A549 (cell line): ENCODE measurements at regions not wholly inside any gene's neighbourhood (a gene's known extent, or its start where the extent isn't known, plus 50 kb on each side); places are given as distances from the start of the nearest gene placed in this dataset.

Experiments
- ATAC-seq, 2 experiments: fragments of 200-7000 bp in 1 of 2; fragments of >200 bp in 1 of 2; cut with Nextera tagmentation in 1 of 2; cut with Tn5 transposase in 1 of 2; 3 replicates each; pipeline versions ENCODE4 v1.8.0 to v1.9.1; 2018 to 2020; ENCODE audit warnings: mild to moderate bottlenecking in 1 of 2, moderate library complexity in 1 of 2
- CTCF ChIA-PET: fragments of 300-600 bp; sonication (Branson Sonifier 250); formaldehyde crosslinking; extraction: SDS; loops from one replicate; lab custom pipeline; 2021; ENCODE audit warnings: antibody characterized with exemption, inconsistent platforms; lab: Yijun Ruan, JAX
- POLR2A ChIA-PET: fragments of 350-600 bp; formaldehyde crosslinking; extraction: SDS; loops from one replicate; lab custom pipeline; 2021; ENCODE audit warnings: antibody characterized with exemption, inconsistent platforms; lab: Yijun Ruan, JAX
- DNase-seq, 2 experiments: peaks; one replicate each; pipeline versions ENCODE4 v3.0.0 to v3.0.0-alpha.2; 2011 to 2016; ENCODE audit warnings: low read depth in 1 of 2, low spot score in 1 of 2
- FAIRE-seq: peaks from 2 replicates; lab custom pipeline; 2011; peaks lifted over from hg19 to GRCh38; lab: Jason Lieb, UNC
- H3K27ac ChIP-seq, 2 experiments: fragments of >200 bp; sonication (Bioruptor Twin); formaldehyde crosslinking; 3 replicates each; pipeline ENCODE4 v1.5.1; 2016 to 2017
- H3K4me1 ChIP-seq: fragments of >200 bp; sonication (Bioruptor Twin); formaldehyde crosslinking; 3 replicates; pipeline ENCODE4 v1.6.1; 2016
- H3K4me2 ChIP-seq: fragments of >200 bp; sonication (Bioruptor Twin); formaldehyde crosslinking; 3 replicates; pipeline ENCODE4 v1.6.1; 2016
- H3K4me3 ChIP-seq: fragments of >200 bp; sonication (Bioruptor Twin); formaldehyde crosslinking; 3 replicates; pipeline ENCODE4 v1.5.1; 2016
- H3K9me3 ChIP-seq: fragments of >200 bp; sonication (Bioruptor Twin); formaldehyde crosslinking; 3 replicates; pipeline ENCODE4 v1.6.1; 2016
- ATOH8 ChIP-seq: fragments of 250-450 bp; sonication (Bioruptor Pico); IDR thresholded peaks from 2 replicates; pipeline ENCODE4 v1.5.0; 2020; ENCODE audit warnings: low read depth, mild to moderate bottlenecking, moderate library complexity
- BCL3 ChIP-seq: fragments of >200 bp; sonication (Bioruptor Twin); formaldehyde crosslinking; IDR thresholded peaks from 3 replicates; pipeline ENCODE4 v1.6.1; 2016
- CBX8 ChIP-seq: fragments of 200-600 bp; sonication (generic); IDR thresholded peaks from 2 replicates; pipeline ENCODE4 v1.6.1; 2016
- CTCF ChIP-seq: fragments of >200 bp; sonication (Bioruptor Twin); formaldehyde crosslinking; IDR thresholded peaks from 3 replicates; pipeline ENCODE4 v1.5.1; 2016
- E2F6 ChIP-seq: IDR thresholded peaks from 2 replicates; pipeline ENCODE4 v1.6.1; 2012; ENCODE audit warnings: low read depth, borderline replicate concordance
- EHF ChIP-seq: fragments of 250-450 bp; sonication (Bioruptor Pico); IDR thresholded peaks from 2 replicates; pipeline ENCODE4 v1.5.0; 2020; ENCODE audit warnings: mild to moderate bottlenecking
- EP300 ChIP-seq, 2 experiments: fragments of >200 bp; sonication (Bioruptor Twin); formaldehyde crosslinking; IDR thresholded peaks; 2 replicates in 1 of 2; 3 replicates in 1 of 2; pipeline ENCODE4 v1.6.1; 2016 to 2017
- ESRRA ChIP-seq: fragments of 150-350 bp; IDR thresholded peaks from 2 replicates; pipeline ENCODE4 v1.6.1; 2014; ENCODE audit warnings: mild to moderate bottlenecking, low read length, borderline replicate concordance
- FOSB ChIP-seq: fragments of 250-450 bp; sonication (Bioruptor Pico); IDR thresholded peaks from 2 replicates; pipeline ENCODE4 v1.5.0; 2020; ENCODE audit warnings: mild to moderate bottlenecking, moderate library complexity
- FOSL2 ChIP-seq, 2 experiments: fragments of 450-650 bp in 1 of 2; fragments of >200 bp in 1 of 2; sonication (Bioruptor Twin) in 1 of 2; formaldehyde crosslinking; IDR thresholded peaks; 2 replicates each; pipeline versions ENCODE4 v1.5.0 to v1.6.1; 2016 to 2020; ENCODE audit warnings: mild to moderate bottlenecking in 1 of 2, moderate library complexity in 1 of 2
- HES2 ChIP-seq: fragments of >200 bp; sonication (Bioruptor Twin); formaldehyde crosslinking; IDR thresholded peaks from 2 replicates; pipeline ENCODE4 v1.6.1; 2016
- HEYL ChIP-seq: fragments of 250-450 bp; sonication (Bioruptor Pico); IDR thresholded peaks from 2 replicates; pipeline ENCODE4 v1.8.0; 2021; ENCODE audit warnings: mild to moderate bottlenecking, moderate library complexity
- HOXA7 ChIP-seq: fragments of 250-450 bp; sonication (Bioruptor Pico); IDR thresholded peaks from 2 replicates; pipeline ENCODE4 v1.5.0; 2020; ENCODE audit warnings: mild to moderate bottlenecking, moderate library complexity
- HOXB13 ChIP-seq: fragments of 250-450 bp; sonication (Bioruptor Pico); IDR thresholded peaks from 2 replicates; pipeline ENCODE4 v1.5.0; 2020; ENCODE audit warnings: low read depth, mild to moderate bottlenecking, moderate library complexity
- HOXB5 ChIP-seq: fragments of 250-450 bp; sonication (Bioruptor Pico); IDR thresholded peaks from 2 replicates; pipeline ENCODE4 v1.5.0; 2020; ENCODE audit warnings: mild to moderate bottlenecking, moderate library complexity
- KDM5A ChIP-seq: fragments of 200-600 bp; sonication (generic); IDR thresholded peaks from 2 replicates; pipeline ENCODE4 v1.6.1; 2016; ENCODE audit warnings: antibody characterized with exemption, mild to moderate bottlenecking
- MAZ ChIP-seq: fragments of 150-350 bp; IDR thresholded peaks from 2 replicates; pipeline ENCODE4 v1.6.1; 2014; ENCODE audit warnings: antibody characterized with exemption, low read depth, low read length, borderline replicate concordance
- NPAS2 ChIP-seq: fragments of 250-450 bp; sonication (Bioruptor Pico); IDR thresholded peaks from 2 replicates; pipeline ENCODE4 v1.8.0; 2022; ENCODE audit warnings: mild to moderate bottlenecking, moderate library complexity, borderline replicate concordance
- NR3C1 ChIP-seq: fragments of >200 bp; sonication (Bioruptor Twin); formaldehyde crosslinking; IDR thresholded peaks from 3 replicates; pipeline ENCODE4 v1.6.1; 2017
- PHF8 ChIP-seq: fragments of 200-600 bp; sonication (generic); IDR thresholded peaks from 2 replicates; pipeline ENCODE4 v1.6.1; 2016; ENCODE audit warnings: low read depth, mild to moderate bottlenecking, antibody characterized with exemption, moderate library complexity, borderline replicate concordance
- POLR2A ChIP-seq: IDR thresholded peaks from 2 replicates; pipeline ENCODE4 v1.6.1; 2012; ENCODE audit warnings: mild to moderate bottlenecking, low read length
- RAD21 ChIP-seq, 2 experiments: fragments of >200 bp in 1 of 2; sonication (Bioruptor Twin) in 1 of 2; formaldehyde crosslinking in 1 of 2; IDR thresholded peaks in 1 of 2; conservative IDR thresholded peaks in 1 of 2; 2 replicates in 1 of 2; 3 replicates in 1 of 2; pipeline ENCODE4 v1.6.1; 2012 to 2018; ENCODE audit warnings: inconsistent platforms in 1 of 2
- SMC3 ChIP-seq: fragments of >200 bp; sonication (Bioruptor Twin); formaldehyde crosslinking; IDR thresholded peaks from 3 replicates; pipeline ENCODE4 v1.6.1; 2018; ENCODE audit warnings: inconsistent platforms
- TFCP2L1 ChIP-seq: fragments of 250-450 bp; sonication (Bioruptor Pico); IDR thresholded peaks from 2 replicates; pipeline ENCODE4 v1.5.0; 2021; ENCODE audit warnings: mild to moderate bottlenecking
- ZNF302 ChIP-seq: fragments of 250-450 bp; sonication (Bioruptor Pico); IDR thresholded peaks from 2 replicates; pipeline ENCODE4 v1.9.0; 2021; ENCODE audit warnings: inconsistent platforms, mild to moderate bottlenecking, moderate library complexity
- ZSCAN20 ChIP-seq: fragments of 250-450 bp; sonication (Bioruptor Pico); IDR thresholded peaks from 2 replicates; pipeline ENCODE4 v1.8.0; 2022; ENCODE audit warnings: mild to moderate bottlenecking, moderate library complexity
- WGBS: methylation state at CpG from one replicate; pipeline ENCODE4 v1.1.6; 2017; ENCODE audit errors: missing lambda C conversion rate; 5-methylcytosine and 5-hydroxymethylcytosine counted together

DNA sequence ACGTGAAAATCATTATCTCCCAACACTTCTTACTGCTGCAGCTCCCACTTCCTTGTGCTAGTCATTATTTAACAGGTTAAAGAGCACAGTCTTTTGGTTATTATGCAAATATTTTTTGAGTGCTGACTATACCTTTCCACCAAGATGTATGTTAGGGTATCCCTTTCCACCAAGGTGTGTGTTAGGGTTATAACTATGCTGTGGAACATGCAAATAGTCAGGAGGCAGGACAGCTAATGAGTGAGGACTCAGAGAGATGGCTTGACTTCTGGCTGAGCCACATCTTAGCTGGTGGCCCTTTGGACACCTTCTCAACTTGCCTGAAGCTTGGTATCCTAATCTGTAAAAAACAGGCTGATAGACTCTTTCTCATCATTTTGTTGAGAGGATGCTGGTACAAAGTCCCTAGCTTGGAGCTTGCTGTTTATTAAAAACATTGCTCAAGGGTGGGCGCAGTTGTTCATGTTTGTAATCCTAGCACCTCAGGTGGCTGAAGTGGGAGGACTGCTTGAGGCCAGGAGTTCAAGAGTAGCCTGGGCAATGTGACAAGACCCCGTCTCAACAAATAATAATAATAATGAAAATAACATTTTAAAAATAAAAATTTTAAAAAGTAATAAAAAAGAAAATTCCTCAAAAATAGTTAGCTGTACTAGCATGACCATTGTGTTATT, 160.5 kb upstream of the ADAMTS9 start:
- TF ChIP-seq TFCP2L1 (no peak), ZNF302 (no peak), ZSCAN20 (CRISPR knock-in tag) (no peak), MAZ (no peak), ESRRA (no peak), PHF8 (no peak), CBX8 (no peak), EP300 (IDR thresholded peaks at IDR 0.05) (no peak), BCL3 (no peak), E2F6 (no peak), FOSB (CRISPR knock-in tag) (no peak), SMC3 (no peak), KDM5A (no peak), RAD21 (conservative IDR thresholded peaks at IDR 0.05 in 1 of 2, IDR thresholded peaks at IDR 0.05 in 1 of 2) (no peak), FOSL2 (IDR thresholded peaks at IDR 0.05) (no peak), FOSL2 (CRISPR knock-in tag; IDR thresholded peaks at IDR 0.05) (no peak), HEYL (no peak), NPAS2 (CRISPR knock-in tag) (no peak)
- Histone ChIP-seq H3K4me3 (no peak overlapping the region), H3K27ac (no peak overlapping the region), H3K4me1 (no peaks in the 10 kb centered on the region), H3K9me3 (no peaks in the 10 kb centered on the region), H3K4me2 (no peak overlapping the region)
- 40% methylated on average over 3 of the region's 3 CpGs for WGBS
- DNase-seq (no peak), FAIRE-seq (no peak), ATAC-seq (no peak)
- CTCF ChIA-PET = no interaction called here
- POLR2A ChIA-PET = no interaction called here

DNA sequence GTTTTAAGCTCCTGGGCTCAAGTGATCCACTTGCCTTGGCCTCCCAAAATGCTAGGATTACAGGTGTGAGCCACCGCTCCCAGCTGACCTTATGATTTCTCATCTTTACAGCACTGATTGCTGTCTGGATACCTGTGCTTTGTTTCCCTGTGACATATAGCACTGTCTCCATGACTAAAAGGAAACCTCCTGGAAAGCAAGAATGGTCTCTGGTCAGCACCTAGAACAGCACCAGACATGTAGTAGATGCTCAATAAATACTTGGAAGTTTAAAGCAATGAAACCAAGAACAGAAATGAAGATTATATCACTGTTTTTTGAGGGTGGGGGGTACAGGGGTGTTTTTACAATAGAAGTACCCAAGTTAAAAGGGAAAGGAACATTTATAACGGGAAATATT, 156.8 kb upstream of the ADAMTS9 start:
- ATAC-seq (no peak), FAIRE-seq (no peak), DNase-seq (no peak)
- no peaks in the 10 kb centered on the region for H3K9me3 ChIP-seq
- ChIA-PET POLR2A (no interaction called here), CTCF (no interaction called here)
- H3K4me2 ChIP-seq = no peak overlapping the region
- no peak overlapping the region for H3K27ac ChIP-seq
- WGBS = 43% methylated on average over 2 of the region's 2 CpGs
- no peak for TF ChIP-seq NR3C1
- TF ChIP-seq MAZ = no peak
- no peak for TF ChIP-seq CTCF
- no peak for TF ChIP-seq HOXB5 (CRISPR knock-in tag)
- no peak for TF ChIP-seq EP300 (IDR thresholded peaks at IDR 0.05)
- TF ChIP-seq POLR2A = no peak
- no peak for TF ChIP-seq ATOH8 (CRISPR knock-in tag)
- TF ChIP-seq CBX8 = no peak
- TF ChIP-seq SMC3 = no peak
- no peak for TF ChIP-seq EHF (CRISPR knock-in tag)
- TF ChIP-seq HOXA7 (CRISPR knock-in tag) = no peak
- no peak for TF ChIP-seq BCL3
- no peak for TF ChIP-seq FOSB (CRISPR knock-in tag)
- TF ChIP-seq HOXB13 = no peak
- TF ChIP-seq HES2 = no peak
- H3K4me3 ChIP-seq = no peak overlapping the region
- no peaks in the 10 kb centered on the region for H3K4me1 ChIP-seq
